Transverse colon (tissue), 4 donors: ENCODE measurements at regions not wholly inside any gene's neighbourhood (a gene's known extent, or its start where the extent isn't known, plus 50 kb on each side); places are given as distances from the start of the nearest gene placed in this dataset.

Source experiments
- DNase-seq: peaks from one replicate; pipeline ENCODE4 v3.0.0-alpha.2; 2019
- H3K27ac ChIP-seq, 4 donors: fragments of 200-600 bp; sonication (generic); 2 replicates each; pipeline ENCODE4 v1.5.1; 2016 to 2018; ENCODE audit warnings: inconsistent platforms in 4 of 4
- H3K27me3 ChIP-seq: fragments of 200-600 bp; sonication (generic); 2 replicates; pipeline ENCODE4 v1.5.1; 2017; ENCODE audit warnings: inconsistent platforms
- H3K36me3 ChIP-seq, 4 donors: fragments of 200-600 bp; sonication (generic); 2 replicates each; pipeline ENCODE4 v1.5.1; 2017 to 2019; ENCODE audit warnings: inconsistent platforms in 4 of 4
- H3K4me1 ChIP-seq, 4 donors: fragments of 200-600 bp; sonication (generic); 2 replicates each; pipeline ENCODE4 v1.5.1; 2017 to 2020; ENCODE audit warnings: inconsistent platforms in 4 of 4
- H3K4me3 ChIP-seq, 4 donors: fragments of 200-600 bp; sonication (generic); 1 replicate in 1 of 4; 2 replicates in 3 of 4; pipeline versions ENCODE4 v1.5.1 to v1.6.1; 2017 to 2019; ENCODE audit warnings: inconsistent platforms in 4 of 4
- H3K9me3 ChIP-seq, 2 donors: fragments of 200-600 bp; sonication (generic); 2 replicates each; pipeline ENCODE4 v1.5.1; 2017 to 2019; ENCODE audit warnings: inconsistent platforms in 2 of 2
- CTCF ChIP-seq, 5 experiments: fragments of 200-600 bp in 3 of 5; fragments of 450-650 bp in 2 of 5; sonication (generic) in 3 of 5; IDR thresholded peaks; 1 replicate in 2 of 5; 2 replicates in 3 of 5; pipeline ENCODE4 v1.5.1; 2016 to 2017; ENCODE audit warnings: antibody characterized with exemption in 5 of 5, inconsistent platforms in 3 of 5, mild to moderate bottlenecking in 2 of 5, moderate library complexity in 1 of 5
- EP300 ChIP-seq: sonication (generic); formaldehyde crosslinking; IDR thresholded peaks from one replicate; pipeline ENCODE4 v1.6.1; 2017; ENCODE audit warnings: antibody characterized with exemption, low read depth
- POLR2A ChIP-seq: fragments of 450-650 bp; IDR thresholded peaks from one replicate; pipeline ENCODE4 v1.6.1; 2016; ENCODE audit warnings: antibody characterized with exemption, mild to moderate bottlenecking, moderate library complexity
- POLR2AphosphoS5 ChIP-seq, 3 donors: sonication (generic); formaldehyde crosslinking; IDR thresholded peaks; one replicate each; pipeline ENCODE4 v1.6.1; 2016; ENCODE audit warnings: antibody characterized with exemption in 3 of 3
- WGBS, 2 donors: methylation state at CpG; one replicate each; pipeline ENCODE4 v1.1.5; 2018; ENCODE audit warnings: low coverage in 1 of 2; 5-methylcytosine and 5-hydroxymethylcytosine counted together
- in situ Hi-C, 4 donors: fragments of 200-750 bp; cut with MboI; loops; one replicate each; pipeline versions ENCODE4 v1.15.0 to v1.15.1; 2017; ENCODE audit warnings: low sequenced_read_pairs in 3 of 4, low pct_ligation_motif_present in 1 of 4, low pct_unique_long_range_greater_than_20kb in 1 of 4
- intact Hi-C: fragments of 100-400 bp; cut with DNase I; formaldehyde crosslinking; loops from one replicate; pipeline ENCODE4 v1.15.1; 2023; ENCODE audit warnings: low total_unique reads

- DNase-seq: no peak
- Histone ChIP-seq H3K27ac (no peak overlapping the region), H3K27me3 (no peaks in the 10 kb centered on the region), H3K4me1 (no peaks in the 10 kb centered on the region), H3K4me3 (no peak overlapping the region), H3K9me3 (no peaks in the 10 kb centered on the region), H3K36me3 (no peaks in the 10 kb centered on the region)
- in situ Hi-C loops: no loop called here
- no peak for TF ChIP-seq POLR2AphosphoS5 (IDR thresholded peaks at IDR 0.05)
- TF ChIP-seq CTCF (IDR thresholded peaks at IDR 0.05): no peak
- no peak for TF ChIP-seq POLR2A
- TF ChIP-seq EP300: no peak
- WGBS, 2 donors: 67% methylated on average over 3 of the region's 3 CpGs; no CpG with 5 or more reads in 1 of the 2 donors
- intact Hi-C loops: loop anchor here (5.0 kb wide), 1 partner anchor 1256 kb away; no protein-coding TSS in a partner anchor
Measured at GRCh38 chr18:65322895-65323294, 427.9 kb upstream of the CDH7 start.

DNA sequence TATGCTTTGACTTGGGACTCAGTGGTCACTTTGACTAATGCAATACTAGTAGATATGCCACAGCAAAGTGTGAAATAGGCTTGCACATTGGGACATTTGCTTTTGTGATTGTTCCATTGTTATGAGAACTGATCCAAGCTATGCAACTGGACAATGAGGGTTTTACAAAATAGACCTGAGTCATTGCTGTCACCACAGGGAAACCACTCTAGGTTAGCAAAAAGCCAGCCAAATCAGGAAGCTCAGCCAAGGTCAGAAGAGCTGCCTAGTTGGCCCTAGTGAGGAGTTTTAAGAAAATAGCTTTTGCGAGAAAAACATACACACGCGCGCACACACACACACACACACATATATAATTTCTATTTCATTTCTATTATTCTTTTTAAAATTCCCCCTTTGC, 452.4 kb upstream of the CDH7 start:
- Histone ChIP-seq H3K36me3 (no peaks in the 10 kb centered on the region), H3K4me1 (no peaks in the 10 kb centered on the region), H3K9me3 (no peaks in the 10 kb centered on the region), H3K27ac (no peak overlapping the region), H3K4me3 (no peak overlapping the region), H3K27me3 (no peaks in the 10 kb centered on the region)
- no peak for DNase-seq
- intact Hi-C loops (no loop called here), in situ Hi-C loops (no loop called here)
- 79% methylated on average over 4 of the region's 4 CpGs for WGBS, 2 donors
- TF ChIP-seq POLR2A (no peak), EP300 (no peak), POLR2AphosphoS5 (IDR thresholded peaks at IDR 0.05) (no peak), CTCF (IDR thresholded peaks at IDR 0.05) (no peak)

DNA sequence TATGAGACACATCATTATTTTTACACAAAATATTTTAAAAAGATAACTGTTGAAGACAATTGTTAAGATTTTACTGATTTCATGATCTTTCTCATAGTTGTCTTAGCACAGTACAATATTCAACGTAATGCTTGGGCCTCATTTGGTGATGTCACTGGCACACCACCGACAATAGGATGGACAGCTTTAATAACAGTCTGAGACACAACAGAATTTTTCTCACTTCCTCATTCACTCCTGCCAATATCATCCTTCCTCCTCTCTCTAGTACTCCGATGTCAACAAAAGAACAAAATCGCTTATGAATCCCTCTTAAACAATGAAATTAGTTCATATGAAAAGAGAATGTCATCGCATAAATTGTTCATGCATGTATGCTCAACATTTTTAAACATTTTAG, 461.9 kb upstream of the CDH7 start:
- no peak overlapping the region for H3K4me3 ChIP-seq
- in situ Hi-C loops (no loop called here), intact Hi-C loops (no loop called here)
- H3K27ac ChIP-seq: no peak overlapping the region
- no peaks in the 10 kb centered on the region for H3K27me3 ChIP-seq
- DNase-seq: no peak
- H3K9me3 ChIP-seq: no peaks in the 10 kb centered on the region
- H3K4me1 ChIP-seq: no peaks in the 10 kb centered on the region
- no peaks in the 10 kb centered on the region for H3K36me3 ChIP-seq
- TF ChIP-seq POLR2AphosphoS5 (IDR thresholded peaks at IDR 0.05) (no peak), EP300 (no peak), CTCF (IDR thresholded peaks at IDR 0.05) (no peak)
- WGBS, 2 donors: 76 to 80% methylated on average over 5 of the region's 5 CpGs

DNA sequence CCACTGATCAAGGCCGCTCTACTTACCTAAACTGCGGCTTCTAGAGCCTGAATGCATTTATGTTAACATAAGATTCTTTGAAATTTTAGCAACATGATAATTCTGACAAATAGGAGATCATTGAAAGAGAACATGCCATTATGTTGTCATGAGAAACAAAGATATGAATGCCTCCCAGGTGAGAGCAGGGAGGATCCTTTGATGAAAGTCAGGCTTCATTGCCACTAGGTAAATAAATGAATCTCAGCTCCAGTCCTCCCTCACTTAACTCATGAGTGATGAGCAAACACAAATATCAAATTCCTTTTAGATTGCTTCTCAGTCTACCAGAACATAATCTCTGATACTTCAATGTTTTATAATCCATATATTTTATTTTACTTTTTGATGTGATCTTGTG, 463.2 kb upstream of the CDH7 start:
- Histone ChIP-seq H3K36me3 (no peaks in the 10 kb centered on the region), H3K27ac (no peak overlapping the region), H3K27me3 (no peaks in the 10 kb centered on the region), H3K4me1 (no peaks in the 10 kb centered on the region), H3K9me3 (no peaks in the 10 kb centered on the region), H3K4me3 (no peak overlapping the region)
- TF ChIP-seq EP300: no peak
- no peak for TF ChIP-seq POLR2A
- TF ChIP-seq CTCF (IDR thresholded peaks at IDR 0.05): no peak
- no peak for TF ChIP-seq POLR2AphosphoS5 (IDR thresholded peaks at IDR 0.05)
- intact Hi-C loops: no loop called here
- 80 to 93% methylated on average over 2 of the region's 2 CpGs for WGBS, 2 donors
- no peak for DNase-seq
- in situ Hi-C loops: no loop called here
